GM23338 (cell line): ENCODE measurements at regions not wholly inside any gene's neighbourhood (a gene's known extent, or its start where the extent isn't known, plus 50 kb on each side); places are given as distances from the start of the nearest gene placed in this dataset.

Experiments
- CTCF ChIP-seq, 2 experiments: fragments of 200-600 bp in 1 of 2; sonication (generic) in 1 of 2; conservative IDR thresholded peaks; 2 replicates each; pipeline versions ENCODE4 v1.5.1 to v1.6.1; 2016 to 2017; ENCODE audit warnings: antibody characterized with exemption in 2 of 2, low read depth in 2 of 2, mild to moderate bottlenecking in 2 of 2, moderate library complexity in 1 of 2
- EZH2phosphoT487 ChIP-seq: fragments of 200-600 bp; sonication (generic); IDR thresholded peaks from one replicate; pipeline ENCODE4 v1.8.1; 2018; ENCODE audit warnings: antibody characterized with exemption; ENCODE audit not compliant: unreplicated experiment
- ZNF331 ChIP-seq: fragments of 250-450 bp; sonication (Bioruptor Pico); IDR thresholded peaks from 2 replicates; pipeline ENCODE4 v1.5.0; 2020; ENCODE audit warnings: low read depth, mild to moderate bottlenecking, moderate library complexity
- ZNF462 ChIP-seq: fragments of 250-450 bp; sonication (Bioruptor Pico); IDR thresholded peaks from 2 replicates; pipeline ENCODE4 v1.5.0; 2020; ENCODE audit warnings: mild to moderate bottlenecking, moderate library complexity
- TF ChIP-seq, protein P1 (sequence below): IDR thresholded peaks from one replicate; pipeline ENCODE4 v1.6.1; 2018; ENCODE audit warnings: antibody characterized with exemption; ENCODE audit not compliant: unreplicated experiment

- TF ChIP-seq ZNF462 (CRISPR knock-in tag) (no peak), ZNF331 (no peak), EZH2phosphoT487 (no peak), CTCF (conservative IDR thresholded peaks at IDR 0.05; ENCODE audit: low read depth in 2 of 2) (no peak)
- TF ChIP-seq, protein P1, sequence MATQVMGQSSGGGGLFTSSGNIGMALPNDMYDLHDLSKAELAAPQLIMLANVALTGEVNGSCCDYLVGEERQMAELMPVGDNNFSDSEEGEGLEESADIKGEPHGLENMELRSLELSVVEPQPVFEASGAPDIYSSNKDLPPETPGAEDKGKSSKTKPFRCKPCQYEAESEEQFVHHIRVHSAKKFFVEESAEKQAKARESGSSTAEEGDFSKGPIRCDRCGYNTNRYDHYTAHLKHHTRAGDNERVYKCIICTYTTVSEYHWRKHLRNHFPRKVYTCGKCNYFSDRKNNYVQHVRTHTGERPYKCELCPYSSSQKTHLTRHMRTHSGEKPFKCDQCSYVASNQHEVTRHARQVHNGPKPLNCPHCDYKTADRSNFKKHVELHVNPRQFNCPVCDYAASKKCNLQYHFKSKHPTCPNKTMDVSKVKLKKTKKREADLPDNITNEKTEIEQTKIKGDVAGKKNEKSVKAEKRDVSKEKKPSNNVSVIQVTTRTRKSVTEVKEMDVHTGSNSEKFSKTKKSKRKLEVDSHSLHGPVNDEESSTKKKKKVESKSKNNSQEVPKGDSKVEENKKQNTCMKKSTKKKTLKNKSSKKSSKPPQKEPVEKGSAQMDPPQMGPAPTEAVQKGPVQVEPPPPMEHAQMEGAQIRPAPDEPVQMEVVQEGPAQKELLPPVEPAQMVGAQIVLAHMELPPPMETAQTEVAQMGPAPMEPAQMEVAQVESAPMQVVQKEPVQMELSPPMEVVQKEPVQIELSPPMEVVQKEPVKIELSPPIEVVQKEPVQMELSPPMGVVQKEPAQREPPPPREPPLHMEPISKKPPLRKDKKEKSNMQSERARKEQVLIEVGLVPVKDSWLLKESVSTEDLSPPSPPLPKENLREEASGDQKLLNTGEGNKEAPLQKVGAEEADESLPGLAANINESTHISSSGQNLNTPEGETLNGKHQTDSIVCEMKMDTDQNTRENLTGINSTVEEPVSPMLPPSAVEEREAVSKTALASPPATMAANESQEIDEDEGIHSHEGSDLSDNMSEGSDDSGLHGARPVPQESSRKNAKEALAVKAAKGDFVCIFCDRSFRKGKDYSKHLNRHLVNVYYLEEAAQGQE = no peak
Observed at GRCh38 chr3:14340960-14341708, 61.3 kb upstream of the SLC6A6 start (continued).
